Hematopoietic multipotent progenitor cell (in vitro differentiated cells): ENCODE measurements at regions not wholly inside any gene's neighbourhood (a gene's known extent, or its start where the extent isn't known, plus 50 kb on each side); places are given as distances from the start of the nearest gene placed in this dataset.

Source experiments
- DNase-seq, 3 donors: peaks; one replicate each; pipeline ENCODE4 v3.0.0-alpha.2; 2011 to 2015; ENCODE audit warnings: low read depth in 2 of 3, low spot score in 2 of 3

DNA sequence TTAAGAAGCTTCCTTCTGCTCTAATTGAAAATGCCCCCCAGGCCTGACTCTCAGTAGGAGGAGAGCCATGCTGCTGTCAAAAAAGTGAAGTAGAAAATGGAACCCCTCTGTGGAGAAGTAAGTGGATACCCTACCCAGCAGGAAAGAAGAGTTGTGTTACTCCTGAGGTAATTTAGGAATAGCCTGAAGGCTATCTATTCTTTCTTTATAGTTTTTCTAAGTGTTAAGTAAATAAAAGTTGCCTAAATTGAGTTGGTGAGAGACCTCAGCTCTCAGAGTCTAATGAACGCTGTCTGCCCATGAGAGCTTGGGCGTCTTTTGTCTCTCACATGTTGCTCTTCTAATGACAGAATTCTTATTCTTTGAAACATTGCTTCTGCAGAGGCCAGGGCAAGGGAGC is 116.2 kb downstream of the NSUN3 start:
- no peak for DNase-seq

DNA sequence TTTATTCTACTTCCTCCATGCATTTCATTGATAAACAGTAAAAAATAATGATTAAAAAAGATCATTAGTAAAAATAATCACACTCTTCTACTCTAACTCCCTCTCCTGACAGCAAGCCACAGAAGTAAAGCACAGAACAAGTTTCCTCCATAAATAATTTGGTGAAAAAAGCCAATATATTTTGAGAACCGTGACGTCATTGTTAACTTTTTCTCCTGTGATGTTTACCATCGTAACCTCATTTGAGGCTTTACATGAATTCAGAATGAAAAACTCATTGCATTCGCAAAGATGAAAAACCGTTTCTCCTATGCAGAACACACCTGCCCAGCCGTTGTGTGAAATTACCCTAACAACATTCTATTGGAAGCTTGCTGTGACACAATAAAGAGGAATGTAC is 120.7 kb downstream of the NSUN3 start:
- no peak for DNase-seq

DNA sequence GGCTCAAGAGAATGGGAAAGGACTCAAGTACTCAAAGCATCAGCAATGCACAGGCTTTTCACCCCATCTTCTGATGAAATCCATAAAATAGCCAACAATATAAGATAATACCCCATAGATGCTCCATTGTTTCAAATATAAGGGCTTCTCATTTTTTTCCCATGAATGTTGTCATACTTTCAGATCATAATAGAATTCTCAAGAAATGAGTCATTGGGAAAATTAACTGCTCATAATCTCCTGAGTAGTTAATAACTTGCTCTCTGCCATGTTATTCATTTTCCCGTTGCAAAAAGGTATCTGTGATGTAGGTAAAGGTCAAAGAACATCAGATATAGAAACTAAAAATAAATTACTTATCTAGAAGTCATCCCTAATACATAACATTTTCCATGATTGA is 121.9 kb downstream of the NSUN3 start:
- no peak for DNase-seq

DNA sequence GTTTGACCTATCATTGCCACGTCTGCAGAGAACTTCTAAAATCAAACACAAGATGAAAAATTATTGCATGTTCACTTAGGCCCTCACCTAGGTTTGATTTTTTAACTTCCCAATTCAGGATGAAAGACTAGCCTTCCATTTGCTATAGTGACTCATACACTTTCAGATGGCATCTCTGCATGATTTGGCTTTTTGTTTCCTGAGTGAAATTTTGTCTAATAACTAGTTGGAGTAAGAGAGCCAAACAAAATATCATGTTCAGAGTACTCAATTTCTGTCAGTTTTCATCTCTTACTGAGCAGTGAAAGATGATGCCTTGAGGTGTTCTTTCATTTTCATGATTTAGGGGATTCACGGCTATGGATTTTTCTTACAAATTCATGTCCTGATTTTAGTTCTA is 122.9 kb downstream of the NSUN3 start:
- no peak for DNase-seq

DNA sequence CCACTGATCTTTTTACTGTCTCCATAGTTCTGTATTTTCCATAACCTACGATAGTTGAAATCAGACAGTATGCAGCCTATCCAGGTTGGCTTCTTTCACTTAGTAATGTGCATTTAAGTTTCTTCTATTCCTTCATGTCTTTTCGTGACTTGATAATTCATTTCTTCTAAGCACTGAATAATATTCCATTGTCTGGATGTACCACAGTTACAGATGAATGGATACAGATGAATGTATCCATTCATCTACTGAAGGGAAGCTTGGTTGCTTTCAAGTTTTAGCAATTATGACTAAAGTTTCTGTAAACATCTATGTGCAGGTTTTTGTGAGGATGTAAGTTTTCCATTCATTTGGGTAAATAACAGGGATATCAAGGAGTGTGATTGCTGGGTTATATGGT is 124.8 kb downstream of the NSUN3 start:
- DNase-seq = no peak

DNA sequence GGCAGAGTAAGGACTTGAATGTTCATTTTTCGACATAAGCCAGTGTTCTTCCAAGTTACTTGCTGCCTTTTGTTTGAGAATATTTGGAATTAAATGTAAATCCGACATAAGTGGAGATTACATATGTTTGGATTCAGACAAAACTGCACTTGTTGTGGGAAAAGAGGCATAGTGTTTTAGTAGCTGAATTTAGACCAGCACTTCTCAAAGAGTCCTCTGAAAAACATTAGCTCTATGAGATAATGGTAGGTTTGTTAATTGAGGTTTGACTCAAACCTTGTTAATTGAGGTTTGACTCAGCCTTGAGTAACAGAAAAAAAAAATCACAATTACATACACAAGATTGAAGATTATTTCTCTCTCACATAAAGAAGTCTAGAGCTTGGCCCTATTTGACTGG is 132.5 kb downstream of the NSUN3 start:
- DNase-seq = no peak

DNA sequence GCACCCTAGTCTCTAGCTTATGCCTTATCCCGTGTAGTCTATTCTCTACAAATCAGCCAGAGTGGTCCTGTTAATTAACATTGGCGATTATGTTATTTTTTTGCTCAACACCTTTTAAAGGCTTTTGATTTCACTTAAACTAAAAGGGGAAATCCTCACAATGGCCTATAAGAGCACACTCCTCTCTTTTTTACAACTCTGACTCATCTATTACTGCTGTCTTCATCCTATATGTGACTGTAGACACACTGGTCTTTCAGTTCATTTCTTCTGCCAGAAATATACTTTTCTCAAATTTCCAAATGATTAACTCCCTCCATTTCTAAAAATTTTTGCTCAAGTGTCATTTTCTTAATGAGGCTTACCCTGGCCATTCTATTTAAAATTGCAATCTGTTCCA is 143.4 kb downstream of the NSUN3 start:
- DNase-seq = no peak

DNA sequence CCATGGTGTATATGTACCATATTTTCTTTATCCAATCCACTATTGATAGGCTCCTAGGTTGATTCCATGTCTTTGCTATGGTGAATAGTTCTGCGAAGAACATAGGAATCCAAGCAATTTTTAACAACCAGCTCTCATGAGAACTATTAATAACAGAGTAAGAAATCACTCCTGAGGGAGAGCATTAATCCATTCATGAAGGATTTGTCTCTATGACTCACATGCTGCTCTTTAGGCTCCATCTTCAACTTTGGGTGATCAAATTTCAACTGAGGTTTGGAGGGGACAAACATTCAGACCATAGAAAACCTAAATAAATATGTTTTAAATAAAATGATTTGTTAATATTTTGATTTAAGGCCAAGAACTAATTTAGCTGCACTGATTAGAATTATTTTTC is 147.4 kb downstream of the NSUN3 start:
- no peak for DNase-seq

DNA sequence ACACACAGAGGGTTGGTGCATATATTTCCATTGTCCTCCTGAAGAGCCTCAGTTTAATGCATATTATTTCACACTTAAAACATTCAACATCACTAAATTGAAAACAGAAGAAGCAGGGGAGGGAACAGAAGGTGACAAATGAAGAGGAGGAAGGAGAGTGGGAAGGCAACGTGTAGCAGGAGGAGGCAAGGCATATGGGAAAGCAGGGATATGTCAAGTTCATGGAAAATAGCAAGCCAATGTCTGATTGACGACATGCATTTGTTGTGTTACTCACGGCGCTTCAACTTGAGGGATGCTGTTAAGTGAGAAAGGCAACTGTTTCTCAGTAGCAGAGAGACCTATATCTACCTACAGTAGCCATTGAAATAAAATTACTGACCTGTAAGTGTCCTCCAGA is 154.5 kb downstream of the NSUN3 start:
- DNase-seq = no peak

DNA sequence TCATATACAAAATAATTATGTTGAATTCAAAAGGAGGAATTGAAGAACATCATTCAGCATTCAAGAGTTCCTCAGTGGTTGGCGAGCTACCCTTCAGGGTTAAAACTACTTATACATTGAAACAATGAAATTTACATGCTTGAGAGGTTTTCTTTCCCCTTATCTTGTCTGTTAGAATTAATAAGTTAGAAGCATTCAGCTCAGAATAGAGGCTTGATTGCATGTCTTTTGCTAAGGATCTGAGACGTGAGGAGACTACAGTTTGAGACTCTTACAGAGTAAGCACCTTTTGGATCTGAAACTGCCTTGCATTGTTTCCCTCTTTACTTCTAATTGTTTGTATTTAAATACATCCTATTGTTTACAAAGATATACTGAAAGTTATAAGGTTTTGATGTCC is 157.6 kb downstream of the NSUN3 start:
- DNase-seq = no peak

DNA sequence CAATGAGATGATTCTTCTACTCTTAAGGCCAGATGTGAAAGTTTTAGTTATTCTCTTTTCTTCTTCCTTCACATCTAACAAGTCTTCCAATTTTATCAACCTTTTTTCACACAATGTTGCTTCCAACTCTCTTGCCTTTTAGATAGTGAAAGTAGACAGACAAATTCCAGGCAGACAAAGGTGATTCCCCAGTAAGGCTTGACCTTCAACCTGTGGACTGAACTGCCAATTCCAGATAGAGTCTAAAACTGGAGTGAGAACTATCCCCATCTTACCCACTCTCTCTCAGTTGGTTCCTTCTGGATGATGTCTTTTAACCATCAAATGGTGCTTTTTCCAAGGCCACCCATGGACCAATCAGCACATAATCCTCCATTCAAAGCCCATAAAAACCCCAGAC is 159.0 kb downstream of the NSUN3 start:
- no peak for DNase-seq

DNA sequence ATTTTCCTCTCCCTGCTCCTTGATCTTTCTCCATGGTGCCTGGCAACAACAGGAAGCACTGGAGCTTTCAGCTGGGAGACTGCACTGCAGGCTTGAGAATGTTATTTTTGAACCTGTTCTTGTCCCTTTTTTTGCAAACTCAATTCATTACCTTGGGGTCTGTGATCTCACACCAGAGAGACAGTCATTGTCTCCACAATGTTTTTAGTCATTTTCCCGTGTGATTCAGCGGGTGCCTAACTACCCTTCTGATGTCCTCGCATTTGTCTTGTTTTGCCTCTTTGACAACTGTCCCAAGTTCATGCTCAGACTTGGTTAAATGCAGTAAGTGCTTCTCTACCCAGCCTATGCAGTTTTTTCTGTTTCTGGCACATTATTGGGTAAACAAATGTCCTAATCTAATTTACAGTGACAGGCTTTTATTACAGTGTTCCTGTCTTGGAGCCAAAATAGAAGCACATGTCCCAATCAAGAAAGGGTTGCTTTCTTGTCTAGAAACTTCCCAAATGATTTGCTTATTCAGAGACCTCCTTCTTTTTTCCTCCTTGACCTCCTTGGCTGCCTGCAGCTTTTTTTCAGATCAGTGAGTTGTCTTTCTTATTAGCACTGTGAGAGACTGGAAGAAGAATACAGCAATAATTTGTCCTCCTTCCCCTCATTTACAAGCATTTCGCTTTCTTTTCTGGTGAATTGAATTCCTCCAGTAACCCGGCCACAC is 162.4 kb downstream of the NSUN3 start:
- DNase-seq = no peak

DNA sequence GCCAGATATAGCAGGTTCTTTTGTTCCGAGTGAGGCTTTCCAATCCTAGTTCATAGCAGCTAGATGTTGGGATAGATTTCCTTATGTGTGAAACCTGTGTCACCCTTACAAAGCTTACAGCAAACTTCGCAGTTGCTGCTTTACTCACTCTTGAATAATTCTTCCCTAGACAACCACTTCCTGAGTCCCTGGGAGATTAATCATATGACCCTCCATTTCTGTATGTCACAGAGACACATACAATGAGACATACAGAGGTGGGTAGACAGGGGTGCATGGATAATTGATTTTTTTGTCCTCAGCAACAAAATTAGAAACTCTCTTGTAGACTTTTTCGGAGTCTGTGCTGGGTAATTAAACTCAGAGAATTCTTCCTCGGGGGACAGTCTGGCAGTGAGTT is 163.2 kb downstream of the NSUN3 start:
- DNase-seq = peak in 1 of 3 donors; percentile 3

DNA sequence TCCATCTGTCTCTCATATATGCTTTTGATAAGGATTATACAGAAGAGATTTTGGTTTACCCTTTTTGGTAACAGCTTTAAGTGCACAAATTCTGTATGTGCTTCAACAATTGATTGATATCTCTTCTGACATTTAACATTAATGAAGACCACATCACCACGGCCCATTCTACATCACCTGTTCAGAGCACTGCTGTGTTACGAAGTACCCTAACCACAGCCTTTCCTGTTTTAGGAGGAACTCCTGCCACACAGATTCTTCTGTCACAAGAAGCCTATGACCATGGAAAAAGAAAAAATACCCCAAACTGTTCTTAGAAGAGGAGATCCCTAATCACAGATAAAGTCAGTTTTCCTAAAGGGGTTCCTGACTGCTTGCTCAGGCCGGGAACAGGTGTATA is 170.1 kb downstream of the NSUN3 start:
- peak in 1 of 3 donors; percentile 35 for DNase-seq

DNA sequence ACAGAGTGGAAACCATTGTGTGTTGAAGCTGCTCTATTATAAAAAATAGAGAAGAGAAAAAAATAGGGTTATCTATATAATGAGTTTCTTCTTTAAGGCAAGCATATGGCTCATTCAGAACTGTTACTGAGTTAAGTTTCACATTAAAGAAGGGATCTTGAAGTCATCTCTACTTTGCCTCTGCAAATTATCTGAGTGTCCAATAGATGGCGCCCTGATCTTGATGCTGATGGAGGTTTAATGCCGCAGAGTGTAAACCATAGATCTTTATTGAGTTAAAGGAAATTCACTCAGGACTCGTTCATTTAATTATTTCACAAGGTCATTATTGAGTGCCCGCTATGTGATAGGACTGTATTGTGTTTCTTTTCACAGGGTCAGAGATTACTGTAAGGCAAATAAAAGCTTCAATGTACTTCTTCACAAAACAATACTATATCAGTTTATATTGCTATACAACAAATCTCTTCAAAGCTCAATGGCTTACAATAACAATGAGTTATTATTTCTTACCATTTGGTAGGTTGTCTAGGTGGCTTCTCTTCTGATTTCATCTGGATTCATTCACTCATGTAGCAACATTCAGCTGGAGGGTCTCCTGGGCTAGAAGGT is 171.4 kb downstream of the NSUN3 start:
- peak in 2 of 3 donors; percentile 39 to 76 for DNase-seq

DNA sequence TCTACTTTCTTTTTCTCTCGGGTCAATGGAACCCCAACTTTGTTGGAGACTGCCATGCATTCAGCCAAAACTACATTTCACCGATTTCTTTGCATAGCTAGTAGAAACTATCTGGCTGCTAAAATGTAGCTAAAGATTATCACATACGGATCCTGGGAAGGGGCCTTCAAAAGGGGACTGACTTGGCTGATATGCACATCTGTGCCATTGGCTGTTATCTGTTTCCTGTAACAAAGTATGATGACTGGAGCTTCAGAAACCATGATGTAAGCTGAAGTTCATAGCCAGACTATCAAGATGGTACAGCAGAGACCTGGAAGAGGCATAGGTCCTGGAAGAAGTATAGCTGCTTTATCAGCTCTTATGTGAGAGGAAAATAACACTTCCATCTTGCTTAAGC is 179.1 kb downstream of the NSUN3 start:
- peak in 1 of 3 donors; percentile 60 for DNase-seq

DNA sequence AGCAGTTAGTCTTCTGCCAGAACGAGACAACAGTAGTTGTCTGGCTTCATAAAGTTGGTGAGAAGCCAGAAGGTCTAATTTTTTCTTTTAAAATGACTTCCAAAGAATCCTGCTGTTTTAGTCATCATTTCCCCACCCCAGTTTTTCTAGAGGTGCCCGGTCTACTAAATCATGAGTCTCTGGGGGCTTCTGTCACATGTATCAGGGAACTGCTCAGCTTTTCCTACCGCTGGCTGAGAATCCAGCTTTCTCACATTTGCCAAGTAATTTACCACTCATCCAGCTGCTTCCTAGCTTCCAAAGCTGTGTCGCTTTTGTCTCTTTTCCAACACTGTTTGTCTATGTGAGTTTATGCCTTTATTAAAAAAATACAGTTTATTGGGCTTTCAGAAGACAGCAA is 183.3 kb downstream of the NSUN3 start:
- DNase-seq = no peak

DNA sequence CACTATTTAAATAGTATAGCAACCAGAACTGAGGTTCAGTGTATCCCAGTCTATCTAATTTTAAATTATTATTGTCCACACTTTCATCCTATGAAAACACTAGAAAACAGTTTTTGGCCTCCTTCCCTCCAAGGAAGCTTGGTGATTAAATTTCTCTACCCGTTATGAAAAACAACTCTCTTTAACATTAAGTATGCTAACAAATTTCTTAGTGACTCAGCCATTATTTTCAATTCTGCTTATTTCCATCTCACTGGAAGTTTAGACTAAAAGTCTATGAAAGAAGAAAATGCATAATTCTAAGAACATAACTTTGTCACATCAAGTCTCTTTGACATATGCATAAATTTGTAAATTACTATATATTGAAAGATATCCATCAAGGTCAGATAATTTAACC is 185.2 kb downstream of the NSUN3 start:
- DNase-seq = no peak

DNA sequence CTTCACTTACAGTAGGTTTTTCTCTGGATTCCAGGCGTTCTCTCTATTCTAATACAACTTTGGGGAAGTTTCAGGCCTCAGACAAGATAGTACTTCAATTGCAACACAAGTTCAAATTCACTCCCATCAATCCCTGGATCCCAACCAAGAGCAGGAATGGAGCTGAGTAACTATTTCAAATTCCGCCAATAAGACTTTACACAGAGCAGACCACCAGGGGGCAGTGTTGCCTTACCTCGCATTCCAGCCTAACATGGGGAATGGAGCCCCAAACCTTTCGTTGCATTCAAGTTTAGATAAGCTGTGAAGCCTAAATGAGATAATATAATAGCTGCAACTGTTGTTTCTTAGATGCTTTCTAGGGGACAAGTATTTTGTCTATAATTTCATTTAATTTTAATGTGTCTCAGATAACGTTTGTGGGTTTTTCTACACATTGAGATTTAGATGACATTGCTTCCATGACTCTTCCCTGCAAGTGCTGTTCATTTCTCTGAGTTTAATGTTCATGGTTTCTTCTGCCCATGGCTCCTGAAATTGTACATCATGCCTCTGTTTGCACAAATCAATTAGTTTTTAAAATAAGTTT is 186.7 kb downstream of the NSUN3 start:
- DNase-seq = peak; percentile 14 to 79 (median 53)

DNA sequence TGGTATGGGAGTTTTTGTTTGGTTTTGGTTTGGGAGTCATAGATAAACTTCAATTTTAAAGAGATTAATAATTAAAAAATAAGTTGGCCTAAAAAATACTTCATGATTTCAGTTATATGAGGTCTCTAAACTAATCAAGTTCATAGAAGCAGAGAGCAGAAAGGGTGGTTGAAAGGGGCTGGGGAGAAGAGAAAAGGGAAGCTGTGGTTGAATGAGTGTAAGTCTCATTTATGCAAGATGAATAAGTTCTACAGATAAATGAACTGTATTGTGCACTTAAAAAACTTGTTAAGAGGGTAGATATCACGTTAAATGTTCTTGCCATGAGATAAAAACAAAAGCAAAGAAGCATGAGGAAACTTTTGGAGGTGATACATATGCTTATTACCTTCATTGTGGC is 188.7 kb downstream of the NSUN3 start:
- peak in 1 of 3 donors; percentile 39 for DNase-seq

DNA sequence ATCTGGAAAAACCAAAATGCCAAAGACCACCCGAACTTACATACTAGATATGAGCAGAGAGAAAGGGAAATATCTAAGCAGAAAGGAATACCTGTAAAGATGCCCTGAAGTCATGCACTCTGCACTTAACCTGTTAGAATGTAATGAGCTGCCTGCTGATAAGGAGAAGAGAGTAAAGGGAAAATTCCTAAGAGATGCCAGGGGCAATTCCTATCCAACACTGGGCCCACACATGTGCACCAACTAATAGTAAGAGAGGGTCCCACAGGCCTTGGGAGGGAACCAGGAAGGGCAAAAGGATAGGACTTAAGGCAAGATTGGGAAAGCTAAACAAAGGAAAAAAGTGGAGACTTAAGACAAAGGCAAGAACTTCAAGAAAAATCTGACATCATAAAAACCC is 189.5 kb downstream of the NSUN3 start:
- DNase-seq = no peak
